GM19455 (cell line): ENCODE measurements at regions not wholly inside any gene's neighbourhood (a gene's known extent, or its start where the extent isn't known, plus 50 kb on each side); places are given as distances from the start of the nearest gene placed in this dataset.
"Not testable (repeated sequence)": the region's sequence is repeated elsewhere in the genome, so short reads cannot be mapped to it uniquely, and the experiment has no call there.

Source experiments
- ATAC-seq: cut with Tn5 transposase; IDR thresholded peaks from one replicate; pipeline ENCODE4 v1.9.1; 2021; ENCODE audit not compliant: unreplicated experiment

- ATAC-seq, result no peak
These were observed 242.9 kb upstream of the FTMT start for GRCh38 chr5:121608826-121609225.

GRCh38 chr5:121624035-121624434 lies 227.6 kb upstream of the FTMT start:
- no peak for ATAC-seq

GRCh38 chr5:121628783-121629182 lies 222.9 kb upstream of the FTMT start:
- no peak for ATAC-seq

GRCh38 chr5:121630402-121630801 lies 221.3 kb upstream of the FTMT start:
- no peak for ATAC-seq

- no peak for ATAC-seq
These were observed 216.7 kb upstream of the FTMT start for GRCh38 chr5:121634946-121635345.

GRCh38 chr5:121638126-121638525 lies 213.6 kb upstream of the FTMT start:
- no peak for ATAC-seq

- ATAC-seq, result no peak
These were observed 211.4 kb upstream of the FTMT start for GRCh38 chr5:121640298-121640697.

GRCh38 chr5:121658221-121658620 lies 193.5 kb upstream of the FTMT start:
- no peak for ATAC-seq

GRCh38 chr5:121660142-121660541 lies 191.5 kb upstream of the FTMT start:
- ATAC-seq, result no peak

GRCh38 chr5:121665542-121665941 lies 186.1 kb upstream of the FTMT start:
- ATAC-seq, result not testable (repeated sequence)

- no peak for ATAC-seq
These were observed 184.4 kb upstream of the FTMT start for GRCh38 chr5:121667292-121667691.

GRCh38 chr5:121668635-121669034 lies 183.0 kb upstream of the FTMT start:
- no peak for ATAC-seq

GRCh38 chr5:121671624-121672023 lies 180.1 kb upstream of the FTMT start:
- no peak for ATAC-seq

GRCh38 chr5:121675924-121676323 lies 175.8 kb upstream of the FTMT start:
- no peak for ATAC-seq

GRCh38 chr5:121681229-121681855 lies 170.3 kb upstream of the FTMT start:
- no peak for ATAC-seq

GRCh38 chr5:121688126-121688525 lies 163.6 kb upstream of the FTMT start:
- ATAC-seq, result no peak

- no peak for ATAC-seq
These were observed 162.9 kb upstream of the FTMT start for GRCh38 chr5:121688781-121689180.

- ATAC-seq, result no peak
These were observed 160.2 kb upstream of the FTMT start for GRCh38 chr5:121691478-121691877.

- ATAC-seq, result no peak
These were observed 159.5 kb upstream of the FTMT start for GRCh38 chr5:121692158-121692557.

- ATAC-seq, result no peak
These were observed 157.8 kb upstream of the FTMT start for GRCh38 chr5:121693864-121694263.

GRCh38 chr5:121695307-121695706 lies 156.4 kb upstream of the FTMT start:
- ATAC-seq, result no peak

GRCh38 chr5:121698690-121699089 lies 153.0 kb upstream of the FTMT start:
- ATAC-seq, result no peak

GRCh38 chr5:121701731-121702130 lies 150.0 kb upstream of the FTMT start:
- no peak for ATAC-seq
